ENCODE measurements at regions not wholly inside any gene's neighbourhood (a gene's known extent, or its start where the extent isn't known, plus 50 kb on each side); places are given as distances from the start of the nearest gene placed in this dataset.
"Not testable (repeated sequence)": the region's sequence is repeated elsewhere in the genome, so short reads cannot be mapped to it uniquely, and the experiment has no call there.

DNA sequence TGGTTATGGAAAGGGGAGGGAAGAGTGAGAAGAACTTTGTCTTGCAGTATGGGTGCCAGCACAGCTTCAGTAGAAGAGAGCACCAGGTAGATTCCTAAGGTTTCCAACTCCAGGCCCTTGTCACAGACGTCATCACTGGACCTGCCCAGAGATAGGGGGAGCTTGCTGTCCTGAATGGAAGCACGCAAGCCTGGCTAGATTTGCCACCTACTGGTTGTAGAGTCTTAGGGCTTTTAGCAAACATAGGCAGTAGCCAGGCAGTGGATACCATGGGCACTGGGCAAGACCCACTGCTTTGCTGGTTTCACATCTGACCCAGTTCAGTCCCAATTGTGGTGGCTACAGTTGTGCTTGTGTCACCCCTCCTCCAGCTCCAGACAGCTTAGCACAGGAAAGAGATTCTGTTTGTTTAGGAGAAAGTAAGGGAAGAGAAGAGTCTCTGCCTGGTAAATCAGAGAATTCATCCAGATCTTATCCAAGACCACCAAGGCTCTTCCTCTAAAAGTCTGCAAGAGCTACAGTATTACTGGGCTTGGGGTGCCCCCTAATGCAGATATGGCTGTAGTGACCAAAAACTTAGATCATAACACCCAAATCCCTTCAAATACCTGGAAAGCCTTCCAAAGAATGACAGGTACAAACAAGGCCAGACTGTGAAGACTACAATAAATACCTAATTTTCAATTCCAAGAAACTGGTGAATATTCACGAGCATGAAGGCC, 158.9 kb downstream of the HINT1 start:
- DNase-seq (ENCODE audit: low read depth in 2 of 2): no peak

DNA sequence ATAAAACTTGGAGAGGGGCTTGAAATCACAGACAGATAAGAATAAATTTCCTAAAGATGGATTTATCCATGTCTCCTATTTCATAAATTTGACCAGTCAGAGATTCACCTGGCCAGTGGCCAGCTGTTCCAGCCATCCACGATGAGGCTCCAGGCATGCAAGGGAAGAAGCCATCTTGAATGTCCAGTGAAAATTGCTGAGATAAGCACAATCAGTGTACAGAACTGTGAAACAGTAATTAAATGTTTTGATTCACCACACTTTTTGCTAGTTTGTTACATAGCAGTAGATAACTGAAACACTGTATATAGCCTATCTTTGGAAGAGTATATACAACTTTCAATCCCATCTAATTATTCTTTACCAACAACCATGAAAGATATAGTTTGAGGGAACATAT, 163.5 kb downstream of the HINT1 start:
- no peak for DNase-seq (ENCODE audit: low read depth in 2 of 2)

DNA sequence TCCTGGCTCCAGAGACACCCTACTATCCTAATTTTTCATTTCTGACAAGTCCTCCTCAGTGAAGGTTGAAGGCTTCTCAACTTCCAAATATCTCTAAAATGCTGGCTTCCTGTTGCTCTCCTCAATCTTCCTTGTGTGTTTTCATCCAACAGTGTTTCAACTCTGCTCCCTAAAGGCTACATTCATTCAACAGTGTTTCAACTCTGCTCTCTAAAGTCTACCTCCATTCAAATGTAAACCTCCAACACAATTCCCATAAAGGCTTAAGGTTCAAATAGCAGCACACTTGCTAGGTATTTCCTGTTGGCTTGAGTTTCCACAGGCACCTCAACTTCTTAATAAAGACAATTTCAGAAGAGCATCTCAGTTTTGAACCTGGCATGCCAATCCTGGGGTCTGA, 164.8 kb downstream of the HINT1 start:
- DNase-seq (ENCODE audit: low read depth in 2 of 2): no peak

DNA sequence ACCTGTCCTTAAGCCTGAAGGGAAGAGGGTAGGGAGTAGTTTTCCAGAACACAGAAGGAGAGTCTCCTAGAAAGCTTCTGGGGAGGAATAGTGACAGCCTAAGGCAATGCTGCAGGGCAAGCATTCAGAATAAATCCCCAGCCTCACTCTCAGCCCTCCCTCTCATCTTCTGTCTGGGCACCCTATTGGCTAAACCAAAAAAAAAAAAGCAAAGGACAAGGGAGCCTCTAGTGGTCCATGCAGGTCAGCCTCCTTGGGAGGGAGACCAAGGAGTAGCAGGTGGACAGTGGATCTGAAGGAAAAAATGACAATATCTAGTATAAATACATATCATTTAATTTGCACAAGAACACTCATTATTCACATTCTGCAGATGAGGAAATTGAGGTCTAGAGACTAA, 168.3 kb downstream of the HINT1 start:
- not testable (repeated sequence) for DNase-seq (ENCODE audit: low read depth in 2 of 2)

DNA sequence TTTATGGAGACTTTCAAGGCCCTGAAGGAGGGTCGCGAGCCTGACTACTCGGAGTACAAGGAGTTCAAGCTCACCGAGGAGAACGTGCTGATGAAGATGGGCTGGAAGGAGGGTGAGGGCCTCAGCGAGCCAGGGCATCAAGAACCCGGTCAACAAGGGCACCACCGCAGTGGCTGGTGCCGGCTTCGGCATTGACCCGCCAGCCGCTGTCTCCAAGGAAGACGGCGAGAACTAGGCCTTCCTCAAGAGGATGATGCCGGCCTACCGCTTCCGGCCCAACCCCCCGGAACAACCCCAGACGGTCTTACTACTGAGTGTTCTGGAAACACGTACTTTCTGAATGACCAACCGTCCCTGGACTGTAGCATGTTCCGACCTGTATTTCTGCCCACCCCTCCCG, 169.2 kb downstream of the HINT1 start:
- DNase-seq (ENCODE audit: low read depth in 2 of 2): no peak

DNA sequence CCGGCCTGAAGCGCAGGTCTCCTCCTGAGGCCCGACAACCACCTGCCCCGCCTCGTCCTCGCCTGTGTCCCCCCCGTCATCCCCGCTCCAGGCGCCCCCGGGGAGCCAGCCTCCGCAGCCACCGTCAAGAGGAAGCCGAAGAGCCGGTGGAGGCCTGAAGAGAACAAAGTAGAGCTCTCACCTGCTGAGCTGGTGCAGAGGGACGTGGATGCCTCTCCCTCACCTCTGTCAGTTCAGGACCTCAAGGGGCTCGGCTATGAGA, 169.9 kb downstream of the HINT1 start:
- no peak for DNase-seq (ENCODE audit: low read depth in 2 of 2)

DNA sequence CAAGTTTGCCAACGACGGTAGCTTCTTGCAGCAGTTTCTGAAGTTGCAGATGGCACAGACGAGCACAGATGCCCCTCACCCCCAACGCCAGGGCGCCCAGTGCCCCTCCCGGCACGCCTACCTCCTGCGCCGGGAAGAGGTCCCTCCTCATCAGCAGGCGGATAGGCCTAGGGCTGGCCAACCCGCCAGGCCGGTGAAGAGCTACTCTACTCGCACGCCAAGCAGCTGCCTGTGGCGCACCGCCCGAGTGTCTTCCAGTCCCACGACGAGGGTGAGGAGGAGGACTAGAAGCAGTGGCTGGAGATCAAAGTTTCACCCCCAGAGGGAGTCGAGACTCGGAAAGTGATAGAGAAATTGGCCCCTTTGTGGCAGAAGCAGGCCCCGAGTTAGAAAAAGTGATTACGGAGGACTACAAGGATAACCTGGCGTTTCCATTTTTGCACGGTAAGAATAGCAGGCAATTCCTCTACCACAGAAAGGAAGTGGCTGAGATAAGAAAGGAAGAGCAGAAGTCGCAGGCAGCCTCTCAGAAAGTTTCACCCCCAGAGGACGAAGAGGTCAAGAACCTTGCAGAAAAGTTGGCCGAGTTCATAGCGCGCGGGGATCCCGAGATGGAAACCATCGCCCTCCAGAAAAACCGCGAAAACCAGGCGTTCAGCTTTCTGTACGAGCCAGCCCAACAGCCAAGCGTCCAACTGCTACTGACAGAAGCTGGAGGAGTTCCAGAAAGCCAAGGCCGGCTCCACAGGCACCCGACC, 170.4 kb downstream of the HINT1 start:
- DNase-seq (ENCODE audit: low read depth in 2 of 2): no peak

DNA sequence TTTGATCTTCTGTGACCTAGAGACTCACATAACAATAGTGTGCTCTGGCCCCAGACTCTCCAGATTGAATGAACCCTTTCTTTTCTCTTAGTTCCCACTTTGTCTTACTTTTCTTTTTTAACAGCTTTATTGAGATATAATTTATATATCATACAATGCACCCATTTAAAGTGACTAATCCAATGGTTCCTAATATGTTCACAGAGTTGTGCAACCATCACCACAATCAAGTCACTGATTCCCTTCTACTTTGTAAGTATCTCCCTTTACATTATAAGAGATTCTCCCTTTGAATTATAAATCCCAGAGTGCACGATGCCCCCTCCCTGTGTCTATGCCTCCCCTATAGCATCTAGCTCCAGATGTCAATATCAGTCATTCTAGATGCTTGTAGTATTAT, 172.4 kb downstream of the HINT1 start:
- no peak for DNase-seq (ENCODE audit: low read depth in 2 of 2)

DNA sequence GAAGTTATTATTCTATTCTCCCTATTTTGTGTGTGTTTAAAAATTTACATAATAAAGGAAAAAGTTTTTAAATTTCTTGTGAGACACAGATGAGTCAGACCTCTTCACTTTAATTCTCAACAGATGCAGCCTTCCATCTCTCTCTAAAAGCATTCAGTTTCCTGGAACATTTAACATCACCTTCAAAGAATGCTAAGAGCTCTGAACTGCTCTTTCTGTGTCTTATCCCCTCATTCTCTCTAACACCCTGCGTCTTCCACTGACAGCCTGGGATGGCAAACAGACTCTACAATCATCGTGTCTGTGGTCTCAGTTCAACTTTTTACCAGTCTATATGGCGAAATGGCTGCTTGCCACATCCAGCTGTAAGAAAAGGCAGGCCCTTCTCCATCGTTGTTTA, 173.0 kb downstream of the HINT1 start:
- no peak for DNase-seq (ENCODE audit: low read depth in 2 of 2)

DNA sequence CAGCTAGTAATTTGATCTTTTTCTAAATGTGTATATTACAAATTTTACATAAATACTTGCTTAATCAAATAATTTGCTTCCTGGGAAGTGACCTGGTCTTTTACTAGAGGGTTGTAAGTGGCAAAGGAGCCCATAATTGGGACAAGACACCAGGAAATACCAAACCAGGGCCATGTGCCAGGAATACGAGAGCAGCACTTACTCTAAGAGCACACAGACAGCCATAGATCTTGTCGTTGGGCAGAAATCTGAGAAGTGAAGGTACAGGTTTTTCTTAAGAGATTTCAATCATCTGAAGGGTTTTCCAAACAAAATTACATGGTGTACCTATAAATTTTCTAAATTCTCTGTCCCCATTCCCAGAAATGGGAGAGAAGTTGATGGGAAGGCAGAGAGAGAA, 179.3 kb downstream of the HINT1 start:
- DNase-seq (ENCODE audit: low read depth in 2 of 2): no peak

DNA sequence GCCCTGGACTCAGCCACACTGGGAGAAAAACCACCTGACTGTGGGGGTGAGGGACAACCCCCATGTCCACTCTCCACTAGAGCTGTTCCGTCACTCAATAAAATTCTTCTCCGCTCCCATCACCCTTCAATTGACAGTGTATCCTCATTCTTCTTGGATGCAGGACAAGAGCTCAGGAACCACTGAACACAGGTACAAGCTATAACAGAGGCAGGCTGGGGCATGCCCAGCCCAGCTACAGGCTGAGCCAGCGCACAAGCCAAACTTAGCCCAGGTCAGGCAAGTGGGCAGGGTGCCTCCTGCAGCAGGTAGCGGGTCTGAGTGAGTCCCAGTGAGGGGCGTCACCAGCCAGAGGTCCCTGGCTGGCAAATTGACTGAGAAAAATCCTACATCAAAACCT, 183.4 kb downstream of the HINT1 start:
- DNase-seq (ENCODE audit: low read depth in 2 of 2): no peak

DNA sequence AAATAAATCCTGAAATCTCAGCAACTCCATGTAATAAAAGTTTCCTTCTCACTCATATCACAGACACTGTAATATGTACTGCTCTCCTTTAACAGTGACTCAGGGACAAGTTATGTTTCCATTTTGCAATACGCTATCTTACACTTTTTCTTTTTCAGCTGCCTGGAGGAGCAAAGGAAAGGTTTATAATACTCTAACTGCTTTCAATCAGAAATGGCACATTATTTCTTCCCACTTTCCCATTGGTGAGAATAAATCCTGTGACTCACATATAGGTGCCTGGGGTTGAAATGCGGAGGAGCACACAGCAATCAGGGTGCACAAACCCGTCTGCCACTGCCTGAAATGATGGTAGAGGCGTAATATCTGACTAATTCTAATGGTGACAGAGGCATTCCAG, 186.6 kb downstream of the HINT1 start:
- DNase-seq (ENCODE audit: low read depth in 2 of 2): no peak

DNA sequence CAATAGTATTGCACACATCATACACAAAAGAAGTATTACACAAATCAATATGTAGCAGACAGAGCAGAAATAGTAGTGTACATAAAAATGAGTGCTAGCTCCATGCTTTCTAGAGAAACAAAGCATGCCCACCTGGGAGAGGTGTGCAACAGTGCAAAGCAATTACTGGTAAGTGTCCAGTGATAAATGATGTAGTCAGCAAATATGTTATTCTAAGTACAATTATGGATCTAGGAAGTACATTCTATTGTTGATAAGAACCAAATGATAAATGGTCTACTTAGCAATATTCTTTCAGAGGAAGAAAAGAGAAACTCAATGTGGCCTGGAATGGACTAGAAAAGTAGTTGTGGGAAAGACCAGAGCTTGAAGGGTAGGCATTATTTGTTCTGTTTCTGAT, 188.6 kb downstream of the HINT1 start:
- DNase-seq (ENCODE audit: low read depth in 2 of 2): no peak

DNA sequence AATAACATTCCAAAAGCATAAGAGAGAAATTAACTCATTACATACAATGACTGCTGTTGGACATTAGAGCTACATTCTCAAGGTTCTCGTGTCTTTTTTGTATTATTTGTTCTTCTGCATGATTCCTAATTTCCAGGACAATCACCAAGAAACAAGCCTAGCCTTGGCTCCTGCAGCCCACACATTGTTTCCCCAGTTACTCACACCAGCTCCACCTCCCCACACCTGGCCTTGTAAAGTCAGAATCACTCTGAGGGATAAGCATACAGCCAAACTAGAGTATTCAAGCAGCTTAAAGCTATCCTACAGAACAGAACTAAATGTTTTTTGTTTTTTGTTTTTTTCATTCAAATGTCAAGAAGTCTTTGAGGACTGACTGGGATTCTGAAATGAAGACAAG, 189.2 kb downstream of the HINT1 start:
- DNase-seq (ENCODE audit: low read depth in 2 of 2): no peak

DNA sequence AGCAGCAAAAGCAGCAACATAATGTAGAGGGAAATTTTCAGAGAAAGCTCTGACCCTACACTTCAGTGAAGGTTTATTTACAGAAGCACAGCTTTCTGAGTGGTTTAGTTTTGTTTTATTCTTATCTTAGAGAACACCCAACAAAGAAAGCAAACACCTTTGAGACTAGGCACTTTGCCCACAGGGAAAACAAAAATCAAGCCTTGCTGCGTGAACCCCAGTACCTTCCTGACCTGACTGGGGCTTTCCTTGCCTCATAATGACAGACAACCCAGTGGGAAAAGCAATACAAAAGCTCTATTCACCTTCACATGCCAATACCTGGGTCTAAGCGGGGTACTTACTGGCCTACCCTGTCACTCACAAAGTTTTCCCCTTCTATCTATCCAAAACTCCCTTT, 189.8 kb downstream of the HINT1 start:
- DNase-seq (ENCODE audit: low read depth in 2 of 2): no peak

DNA sequence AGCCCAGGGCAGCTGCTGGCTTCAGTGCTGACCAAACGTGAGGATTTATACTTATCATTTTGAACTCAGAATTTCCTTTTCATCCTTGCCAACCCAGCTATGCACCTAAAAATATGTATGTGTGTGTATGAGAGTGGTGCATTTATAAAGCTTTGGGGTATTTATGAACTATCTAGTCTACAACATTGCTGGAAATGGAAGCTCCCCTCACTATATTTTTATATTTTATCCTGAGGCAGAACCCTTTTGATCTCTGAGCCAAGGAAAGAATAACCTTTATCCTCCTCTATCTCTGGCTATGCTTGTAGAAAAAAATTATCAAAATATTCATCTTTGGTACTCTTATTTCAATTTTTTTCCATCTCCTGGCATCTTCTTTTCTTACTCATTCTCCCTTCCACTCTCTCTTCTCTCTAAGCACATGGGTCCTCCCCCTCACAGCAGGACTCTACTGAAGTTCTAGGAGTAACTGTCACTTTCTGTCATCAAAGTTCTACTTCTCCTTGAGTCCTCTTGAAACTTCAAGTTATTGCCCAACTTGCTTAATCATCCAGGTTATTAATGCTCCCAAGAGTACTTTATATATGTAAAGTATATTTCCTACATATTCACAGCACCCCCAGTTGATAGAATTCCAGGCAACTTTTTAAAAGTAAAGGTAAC, 190.9 kb downstream of the HINT1 start:
- DNase-seq (ENCODE audit: low read depth in 2 of 2): no peak

DNA sequence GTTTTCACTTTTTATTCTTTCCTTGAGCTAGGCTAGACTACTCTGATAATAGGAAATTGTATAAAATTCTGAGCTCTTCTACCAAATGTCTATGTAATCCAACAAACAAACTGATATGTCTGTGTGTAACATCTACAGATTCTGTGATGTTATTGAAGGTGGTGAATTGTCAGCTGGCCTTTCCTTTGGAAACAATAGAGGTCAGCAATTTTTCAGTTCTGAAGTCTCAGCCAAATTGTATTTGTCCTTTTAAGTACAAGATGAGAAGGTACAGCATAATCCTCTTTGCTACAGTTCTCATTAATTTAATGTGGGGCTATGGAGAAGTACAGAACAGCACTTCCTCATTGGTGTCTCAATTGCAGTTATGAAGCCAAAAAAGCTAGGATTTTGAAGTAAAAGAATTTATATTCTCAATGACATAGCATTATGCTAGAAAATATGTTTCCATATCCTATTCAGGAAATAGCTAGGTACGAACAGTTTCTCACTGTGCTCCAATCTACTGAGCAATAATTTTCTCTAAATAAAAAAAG, 198.0 kb downstream of the HINT1 start:
- DNase-seq (ENCODE audit: low read depth in 2 of 2): no peak

DNA sequence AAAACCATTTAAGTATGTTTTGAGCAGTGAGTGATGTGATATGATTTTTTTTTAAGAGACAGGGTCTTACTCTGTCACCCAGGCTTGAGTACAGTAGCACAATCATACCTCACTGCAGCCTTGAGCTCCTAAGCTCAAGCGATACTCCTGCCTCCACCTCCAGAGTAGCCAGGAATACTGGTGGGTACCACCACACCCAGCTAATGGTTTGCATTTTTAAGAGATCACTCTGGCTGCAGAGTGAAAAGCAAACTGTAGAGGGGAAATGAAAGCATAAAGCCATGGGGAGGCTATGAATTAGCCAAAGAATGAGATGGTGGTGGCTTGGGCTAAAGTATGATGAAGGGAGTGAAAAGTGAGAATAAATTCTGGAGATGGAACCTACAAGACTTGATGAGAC, 199.1 kb downstream of the HINT1 start:
- no peak for DNase-seq (ENCODE audit: low read depth in 2 of 2)

DNA sequence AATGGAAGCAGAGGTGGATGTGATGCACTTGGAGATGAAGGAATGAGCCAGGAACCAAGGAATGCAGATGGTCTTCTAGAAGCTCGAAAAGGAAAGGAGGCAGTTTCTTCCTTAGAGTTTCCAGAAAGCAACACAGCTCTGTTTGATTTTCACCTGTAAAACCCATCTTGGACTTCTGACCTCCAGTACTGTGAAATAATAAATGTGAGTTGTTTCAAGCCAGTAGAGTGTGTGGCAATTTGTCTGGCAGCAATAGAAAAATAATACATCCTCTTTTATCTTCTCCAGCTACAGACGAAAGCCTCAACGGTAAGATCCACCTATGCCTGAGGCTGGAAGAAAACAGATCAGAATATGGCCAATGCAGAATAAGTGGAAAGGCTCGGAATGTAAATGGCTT, 199.7 kb downstream of the HINT1 start:
- no peak for DNase-seq (ENCODE audit: low read depth in 2 of 2)

DNA sequence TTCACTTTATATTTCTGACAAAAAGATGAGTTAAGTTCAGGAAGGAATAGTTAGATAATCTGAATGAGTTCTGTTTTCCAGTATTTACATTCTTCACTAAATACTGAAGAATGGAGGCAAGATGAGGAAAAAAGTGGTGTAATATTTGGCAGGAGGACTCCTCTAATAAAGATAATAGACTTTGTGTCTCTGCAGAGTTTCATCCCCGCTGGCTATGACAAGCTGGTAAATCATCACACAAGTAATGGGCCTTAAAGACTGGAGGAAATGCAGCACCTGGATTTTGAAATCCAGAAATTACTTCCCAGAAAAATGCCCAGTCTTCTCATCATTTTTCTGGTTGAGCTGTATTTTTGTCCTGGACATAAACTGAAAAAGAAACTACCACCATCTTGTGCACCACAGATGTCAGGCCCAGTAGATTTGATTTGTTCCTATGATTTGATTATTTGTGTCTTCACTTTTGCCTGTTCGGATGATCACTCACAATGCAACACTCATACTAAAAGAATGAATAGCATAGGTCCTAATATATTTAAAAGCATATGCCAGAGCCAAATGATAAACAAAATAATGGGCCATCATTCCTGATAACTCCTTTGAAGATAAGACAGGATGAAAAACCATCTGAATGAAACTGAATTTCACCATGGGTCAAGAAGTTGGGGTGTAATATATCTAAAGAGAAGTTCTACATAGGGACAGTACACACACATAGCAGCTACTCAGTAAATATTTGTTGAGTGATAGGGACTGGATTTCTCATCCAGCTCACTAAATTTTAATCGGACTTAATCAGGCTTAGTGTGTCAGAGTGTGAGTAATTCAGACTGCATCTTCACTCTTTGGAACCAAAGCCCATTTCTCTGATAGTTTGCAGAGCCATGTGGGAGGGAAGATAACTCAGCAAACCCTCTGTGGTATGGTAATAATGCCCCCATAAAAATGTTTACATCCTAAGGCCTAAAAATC, 200.5 kb downstream of the HINT1 start:
- no peak for DNase-seq (ENCODE audit: low read depth in 2 of 2)

DNA sequence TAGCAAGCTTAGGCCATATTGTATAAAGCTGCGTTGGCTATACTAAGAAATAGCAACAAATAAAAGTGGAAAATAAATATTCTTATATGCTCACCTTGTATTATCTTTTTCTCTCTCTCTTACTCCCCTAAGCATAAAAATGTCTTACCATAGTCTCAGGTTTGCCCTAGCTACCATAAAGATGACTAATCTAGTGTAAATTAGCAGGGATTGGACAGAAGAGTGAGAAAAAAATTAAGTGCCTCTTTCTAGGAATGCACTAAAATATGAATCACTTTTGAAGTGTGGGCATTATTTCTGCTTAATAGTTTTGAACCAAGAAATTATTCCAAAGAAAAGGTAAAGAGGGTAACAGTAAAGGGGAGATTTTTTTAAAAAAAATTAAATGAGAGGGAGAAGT, 201.3 kb downstream of the HINT1 start:
- no peak for DNase-seq (ENCODE audit: low read depth in 2 of 2)

DNA sequence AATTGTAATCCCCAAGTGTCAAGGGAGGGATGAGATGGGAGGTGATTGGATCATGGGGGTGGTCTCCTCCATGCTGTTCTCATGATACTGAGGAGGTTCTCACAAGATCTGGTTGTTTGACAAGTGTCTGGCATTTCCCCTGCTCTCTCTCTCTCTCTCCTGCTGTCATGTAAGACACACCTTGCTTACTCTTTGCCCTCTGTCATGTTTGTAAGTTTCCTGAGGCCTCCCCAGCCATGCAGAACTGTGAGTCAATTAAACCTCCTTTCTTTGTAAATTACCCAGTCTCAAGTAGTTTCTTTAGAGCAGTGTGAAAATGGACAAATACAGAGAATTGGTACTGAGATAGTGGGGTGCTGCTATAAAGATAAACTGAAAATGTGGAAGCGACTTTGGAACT, 207.9 kb downstream of the HINT1 start:
- DNase-seq (ENCODE audit: low read depth in 2 of 2): no peak

Measured in stimulated activated CD8-positive, alpha-beta memory T cell treated with anti-CD3 and anti-CD28 coated beads, Interleukin-7, amount 100 ng/mL, for 1 hour (primary cell).